Neural crest cell (in vitro differentiated cells): ENCODE measurements at regions not wholly inside any gene's neighbourhood (a gene's known extent, or its start where the extent isn't known, plus 50 kb on each side); places are given as distances from the start of the nearest gene placed in this dataset.

Experiments used
- DNase-seq: peaks from one replicate; pipeline ENCODE4 v3.0.0; 2021; ENCODE audit warnings: low read depth, mixed read lengths, low spot score
- H3K27ac Mint-ChIP-seq: one replicate; pipeline ENCODE4 v1.8.0; 2021; ENCODE audit warnings: mild to moderate bottlenecking, mixed read lengths; ENCODE audit not compliant: unreplicated experiment
- H3K27me3 Mint-ChIP-seq: 2 replicates; pipeline ENCODE4 v1.8.0; 2021; ENCODE audit warnings: low read depth, mild to moderate bottlenecking, mixed read lengths
- H3K36me3 Mint-ChIP-seq: 2 replicates; pipeline ENCODE4 v1.8.0; 2021; ENCODE audit warnings: low read depth, mild to moderate bottlenecking, mixed read lengths
- H3K4me1 Mint-ChIP-seq: 2 replicates; pipeline ENCODE4 v1.8.0; 2021; ENCODE audit warnings: mixed read lengths
- H3K4me3 Mint-ChIP-seq: one replicate; pipeline ENCODE4 v1.8.0; 2021; ENCODE audit warnings: mild to moderate bottlenecking, mixed read lengths
- H3K9me3 Mint-ChIP-seq: 2 replicates; pipeline ENCODE4 v1.8.0; 2021; ENCODE audit warnings: mixed read lengths
- CTCF ChIP-seq: fragments of 200-600 bp; sonication (generic); conservative IDR thresholded peaks from 2 replicates; pipeline ENCODE4 v1.5.0; 2021; ENCODE audit warnings: antibody characterized with exemption, mild to moderate bottlenecking

GRCh38 chr2:109066501-109066900 is 62.5 kb upstream of the SH3RF3 start:
- Mint-ChIP-seq H3K4me3 (no peak overlapping the region), H3K4me1 (peaks cover 33% of the 10 kb centered on the region), H3K36me3 (no peaks in the 10 kb centered on the region), H3K9me3 (no peaks in the 10 kb centered on the region), H3K27ac (peak overlapping the region; percentile 16), H3K27me3 (peaks cover 2% of the 10 kb centered on the region)
- no peak for DNase-seq
- TF ChIP-seq CTCF: no peak

GRCh38 chr2:109065391-109065734 is 63.6 kb upstream of the SH3RF3 start:
- Mint-ChIP-seq H3K36me3 (no peaks in the 10 kb centered on the region), H3K27ac (no peak overlapping the region), H3K9me3 (no peaks in the 10 kb centered on the region), H3K27me3 (peaks cover 2% of the 10 kb centered on the region), H3K4me1 (peaks cover 33% of the 10 kb centered on the region), H3K4me3 (no peak overlapping the region)
- DNase-seq: no peak
- no peak for TF ChIP-seq CTCF

GRCh38 chr2:109064660-109065390 is 64.2 kb upstream of the SH3RF3 start:
- Mint-ChIP-seq H3K4me3 (no peak overlapping the region), H3K4me1 (peaks cover 29% of the 10 kb centered on the region), H3K27ac (no peak overlapping the region), H3K27me3 (peaks cover 2% of the 10 kb centered on the region), H3K9me3 (no peaks in the 10 kb centered on the region), H3K36me3 (no peaks in the 10 kb centered on the region)
- TF ChIP-seq CTCF: no peak
- DNase-seq: no peak

- no peak overlapping the region for H3K4me3 Mint-ChIP-seq
- no peak overlapping the region for H3K27ac Mint-ChIP-seq
- no peak for DNase-seq
- H3K36me3 Mint-ChIP-seq: no peaks in the 10 kb centered on the region
- peaks cover 35% of the 10 kb centered on the region for H3K4me1 Mint-ChIP-seq
- TF ChIP-seq CTCF: no peak
- no peaks in the 10 kb centered on the region for H3K9me3 Mint-ChIP-seq
- peaks cover 2% of the 10 kb centered on the region for H3K27me3 Mint-ChIP-seq
Measured at GRCh38 chr2:109062859-109063700, 65.9 kb upstream of the SH3RF3 start.

GRCh38 chr2:109062145-109062858 is 66.7 kb upstream of the SH3RF3 start:
- no peak for TF ChIP-seq CTCF

More at GRCh38 chr2:109062145-109062858, 66.7 kb upstream of the SH3RF3 start:
- no peak overlapping the region for H3K4me3 Mint-ChIP-seq
- H3K27ac Mint-ChIP-seq: no peak overlapping the region
- H3K9me3 Mint-ChIP-seq: no peaks in the 10 kb centered on the region
- H3K4me1 Mint-ChIP-seq: peaks cover 30% of the 10 kb centered on the region
- H3K27me3 Mint-ChIP-seq: peaks cover 2% of the 10 kb centered on the region
- DNase-seq: no peak
- H3K36me3 Mint-ChIP-seq: no peaks in the 10 kb centered on the region
